IPS-20b (cell line): ENCODE measurements at regions not wholly inside any gene's neighbourhood (a gene's known extent, or its start where the extent isn't known, plus 50 kb on each side); places are given as distances from the start of the nearest gene placed in this dataset.

Experiments used
- H3K27ac ChIP-seq: one replicate; pipeline ENCODE4 v1.5.1; 2013; ENCODE audit warnings: low read length
- H3K27me3 ChIP-seq: 2 replicates; pipeline ENCODE4 v1.6.1; 2013; ENCODE audit warnings: mild to moderate bottlenecking, low read length, inconsistent platforms; ENCODE audit not compliant: insufficient read depth
- H3K36me3 ChIP-seq: 2 replicates; pipeline ENCODE4 v1.6.1; 2013; ENCODE audit warnings: low read depth, mild to moderate bottlenecking, inconsistent platforms, low read length, moderate library complexity; ENCODE audit not compliant: insufficient read depth
- H3K4me1 ChIP-seq: 2 replicates; pipeline ENCODE4 v1.6.1; 2013; ENCODE audit warnings: mild to moderate bottlenecking, control low read depth, inconsistent platforms, low read length, moderate library complexity; ENCODE audit not compliant: insufficient read depth
- H3K4me3 ChIP-seq: 2 replicates; pipeline ENCODE4 v1.5.1; 2013; ENCODE audit warnings: mild to moderate bottlenecking, low read length, inconsistent platforms
- H3K9ac ChIP-seq: 2 replicates; pipeline ENCODE4 v1.6.1; 2013; ENCODE audit warnings: low read depth, mild to moderate bottlenecking, inconsistent platforms, low read length, moderate library complexity
- H3K9me3 ChIP-seq: 2 replicates; pipeline ENCODE4 v1.6.1; 2013; ENCODE audit warnings: mild to moderate bottlenecking, low read depth, low read length, inconsistent platforms; ENCODE audit not compliant: insufficient read depth

- no peaks in the 10 kb centered on the region for H3K27me3 ChIP-seq
- no peaks in the 10 kb centered on the region for H3K36me3 ChIP-seq
- H3K4me1 ChIP-seq, result no peaks in the 10 kb centered on the region
- H3K27ac ChIP-seq, result no peak overlapping the region
- no peaks in the 10 kb centered on the region for H3K9me3 ChIP-seq
- H3K4me3 ChIP-seq, result no peak overlapping the region
- H3K9ac ChIP-seq, result no peak overlapping the region
Measured at GRCh38 chr16:77669057-77669456, 53.3 kb upstream of the NUDT7 start.
